GM19467 (cell line): ENCODE measurements at regions not wholly inside any gene's neighbourhood (a gene's known extent, or its start where the extent isn't known, plus 50 kb on each side); places are given as distances from the start of the nearest gene placed in this dataset.
"Not testable (repeated sequence)": the region's sequence is repeated elsewhere in the genome, so short reads cannot be mapped to it uniquely, and the experiment has no call there.

Source experiments
- ATAC-seq: cut with Tn5 transposase; IDR thresholded peaks from one replicate; pipeline ENCODE4 v1.9.1; 2021; ENCODE audit warnings: mild to moderate bottlenecking, moderate library complexity; ENCODE audit not compliant: unreplicated experiment

- ATAC-seq, result no peak
These were observed 83.7 kb upstream of the CTDP1 start for GRCh38 chr18:79595876-79596374.

- ATAC-seq, result no peak
These were observed 83.0 kb upstream of the CTDP1 start for GRCh38 chr18:79596446-79597175.

GRCh38 chr18:79597176-79597830 lies 82.3 kb upstream of the CTDP1 start:
- no peak for ATAC-seq

- ATAC-seq, result no peak
These were observed 81.6 kb upstream of the CTDP1 start for GRCh38 chr18:79597831-79598632.

- no peak for ATAC-seq
These were observed 80.9 kb upstream of the CTDP1 start for GRCh38 chr18:79598633-79599175.

GRCh38 chr18:79599441-79599931 lies 80.1 kb upstream of the CTDP1 start:
- ATAC-seq, result no peak

GRCh38 chr18:79600141-79600540 lies 79.5 kb upstream of the CTDP1 start:
- no peak for ATAC-seq

GRCh38 chr18:79600596-79600995 lies 79.0 kb upstream of the CTDP1 start:
- ATAC-seq, result no peak

- ATAC-seq, result no peak
These were observed 78.4 kb upstream of the CTDP1 start for GRCh38 chr18:79601234-79601633.

- ATAC-seq, result no peak
These were observed 76.0 kb upstream of the CTDP1 start for GRCh38 chr18:79603321-79604204.

GRCh38 chr18:79604205-79604912 lies 75.2 kb upstream of the CTDP1 start:
- no peak for ATAC-seq

- no peak for ATAC-seq
These were observed 74.4 kb upstream of the CTDP1 start for GRCh38 chr18:79604913-79605880.

- not testable (repeated sequence) for ATAC-seq
These were observed 73.5 kb upstream of the CTDP1 start for GRCh38 chr18:79606071-79606470.

- ATAC-seq, result no peak
These were observed 72.8 kb upstream of the CTDP1 start for GRCh38 chr18:79606621-79607331.

- ATAC-seq, result no peak
These were observed 72.1 kb upstream of the CTDP1 start for GRCh38 chr18:79607361-79607952.

GRCh38 chr18:79608069-79608468 lies 71.5 kb upstream of the CTDP1 start:
- no peak for ATAC-seq

GRCh38 chr18:79608535-79608934 lies 71.1 kb upstream of the CTDP1 start:
- no peak for ATAC-seq
